Activated B cell treated with CpG ODN at 0.5 μM for 24 hours (primary cell): ENCODE measurements at regions not wholly inside any gene's neighbourhood (a gene's known extent, or its start where the extent isn't known, plus 50 kb on each side); places are given as distances from the start of the nearest gene placed in this dataset.

ENCODE experiments used
- ATAC-seq: fragments of 200-7000 bp; cut with Tn5 transposase; one replicate; pipeline ENCODE4 v1.10.0; 2021; ENCODE audit warnings: low read depth, mild to moderate bottlenecking, moderate library complexity
- CTCF ChIA-PET: fragments of 350-600 bp; sonication (Branson Sonifier 250); formaldehyde crosslinking; loops from one replicate; lab custom pipeline; 2021; ENCODE audit warnings: antibody characterized with exemption; lab: Charles Lee
- POLR2A ChIA-PET: fragments of 350-600 bp; sonication (Branson Sonifier 250); formaldehyde crosslinking; loops from one replicate; lab custom pipeline; 2021; ENCODE audit warnings: antibody characterized with exemption; lab: Charles Lee
- DNase-seq: peaks from one replicate; pipeline ENCODE4 v3.0.0; 2022
- H3K27ac Mint-ChIP-seq: one replicate; pipeline ENCODE4 v1.8.0; 2020; ENCODE audit warnings: mixed read lengths
- H3K27me3 Mint-ChIP-seq: one replicate; pipeline ENCODE4 v1.8.0; 2021; ENCODE audit warnings: mixed read lengths
- H3K36me3 Mint-ChIP-seq: one replicate; pipeline ENCODE4 v1.8.0; 2021; ENCODE audit warnings: low read depth, mixed read lengths
- H3K4me1 Mint-ChIP-seq: one replicate; pipeline ENCODE4 v1.8.0; 2021; ENCODE audit warnings: mixed read lengths
- H3K4me3 Mint-ChIP-seq: one replicate; pipeline ENCODE4 v1.8.0; 2020; ENCODE audit warnings: mild to moderate bottlenecking, mixed read lengths
- H3K9me3 Mint-ChIP-seq: one replicate; pipeline ENCODE4 v1.8.0; 2020; ENCODE audit warnings: mixed read lengths
- intact Hi-C: fragments of 100-400 bp; cut with micrococcal nuclease; formaldehyde crosslinking; loops from one replicate; pipeline ENCODE4 v1.15.1; 2024
- TF ChIP-seq, protein P1 (sequence below): fragments of 200-600 bp; IDR thresholded peaks from one replicate; pipeline ENCODE4 v1.8.0; 2022; ENCODE audit warnings: antibody characterized with exemption, mild to moderate bottlenecking

GRCh38 chr12:114215746-114216145 is 190.2 kb downstream of the TBX5 start:
- ATAC-seq (no peak), DNase-seq (no peak)
- no peak overlapping the region for H3K27ac Mint-ChIP-seq
- no peaks in the 10 kb centered on the region for H3K36me3 Mint-ChIP-seq
- no peak overlapping the region for H3K4me3 Mint-ChIP-seq
- peaks cover 3% of the 10 kb centered on the region for H3K27me3 Mint-ChIP-seq
- peaks cover 3% of the 10 kb centered on the region for H3K9me3 Mint-ChIP-seq
- intact Hi-C loops, result no loop called here
- CTCF ChIA-PET, result no interaction called here
- no peaks in the 10 kb centered on the region for H3K4me1 Mint-ChIP-seq
- POLR2A ChIA-PET, result no interaction called here
- TF ChIP-seq, protein P1, sequence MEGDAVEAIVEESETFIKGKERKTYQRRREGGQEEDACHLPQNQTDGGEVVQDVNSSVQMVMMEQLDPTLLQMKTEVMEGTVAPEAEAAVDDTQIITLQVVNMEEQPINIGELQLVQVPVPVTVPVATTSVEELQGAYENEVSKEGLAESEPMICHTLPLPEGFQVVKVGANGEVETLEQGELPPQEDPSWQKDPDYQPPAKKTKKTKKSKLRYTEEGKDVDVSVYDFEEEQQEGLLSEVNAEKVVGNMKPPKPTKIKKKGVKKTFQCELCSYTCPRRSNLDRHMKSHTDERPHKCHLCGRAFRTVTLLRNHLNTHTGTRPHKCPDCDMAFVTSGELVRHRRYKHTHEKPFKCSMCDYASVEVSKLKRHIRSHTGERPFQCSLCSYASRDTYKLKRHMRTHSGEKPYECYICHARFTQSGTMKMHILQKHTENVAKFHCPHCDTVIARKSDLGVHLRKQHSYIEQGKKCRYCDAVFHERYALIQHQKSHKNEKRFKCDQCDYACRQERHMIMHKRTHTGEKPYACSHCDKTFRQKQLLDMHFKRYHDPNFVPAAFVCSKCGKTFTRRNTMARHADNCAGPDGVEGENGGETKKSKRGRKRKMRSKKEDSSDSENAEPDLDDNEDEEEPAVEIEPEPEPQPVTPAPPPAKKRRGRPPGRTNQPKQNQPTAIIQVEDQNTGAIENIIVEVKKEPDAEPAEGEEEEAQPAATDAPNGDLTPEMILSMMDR, result no peak

DNA sequence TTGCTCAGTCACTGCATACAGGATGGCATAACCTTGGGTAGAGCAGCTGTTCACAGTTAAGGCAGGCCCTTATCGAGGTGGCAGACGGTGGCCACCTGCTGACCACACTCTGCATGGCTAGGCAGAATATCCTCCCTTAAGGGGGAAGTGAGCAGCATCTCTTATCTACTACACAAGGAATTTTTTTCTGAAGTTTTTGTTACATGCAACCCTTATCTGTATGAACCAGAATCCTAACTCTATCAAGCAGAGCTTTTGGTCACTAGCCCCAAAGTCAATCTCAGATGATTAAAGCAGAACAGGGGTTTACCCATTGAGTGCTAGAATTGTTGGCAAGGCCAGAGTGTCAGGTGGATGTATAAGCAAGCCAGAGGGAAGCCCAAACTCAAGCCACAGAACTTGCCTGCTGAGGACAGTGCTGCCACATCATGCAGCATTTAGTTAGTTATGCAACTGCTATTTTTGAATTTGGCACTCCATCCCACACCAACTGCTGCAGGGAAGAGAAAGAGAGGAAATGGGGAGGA is 192.8 kb downstream of the TBX5 start:
- POLR2A ChIA-PET, result no interaction called here
- intact Hi-C loops, result no loop called here
- ATAC-seq, result no peak

DNA sequence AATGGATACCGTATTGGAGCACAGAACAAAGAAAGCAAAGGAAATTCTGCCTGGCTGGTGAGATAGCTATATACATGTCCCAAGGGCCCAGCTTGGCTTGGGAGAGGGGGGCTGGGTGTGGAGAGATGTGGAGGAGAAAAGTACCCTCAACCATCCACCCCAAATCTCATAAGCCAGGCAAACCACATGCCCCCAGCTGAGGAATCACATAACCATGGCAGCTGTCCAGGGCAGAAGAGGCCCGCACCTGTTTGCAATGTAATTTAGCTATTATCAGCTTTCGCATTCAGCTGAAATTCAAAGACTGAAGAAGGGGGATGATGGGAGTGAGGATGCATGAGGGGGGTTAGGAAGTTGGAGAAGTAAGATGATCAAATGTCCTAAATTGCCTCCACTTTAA is 196.1 kb downstream of the TBX5 start:
- intact Hi-C loops, result no loop called here
- Mint-ChIP-seq H3K27me3 (no peaks in the 10 kb centered on the region), H3K36me3 (no peaks in the 10 kb centered on the region), H3K4me1 (no peaks in the 10 kb centered on the region), H3K27ac (no peak overlapping the region), H3K9me3 (no peaks in the 10 kb centered on the region), H3K4me3 (no peak overlapping the region)
- DNase-seq (no peak), ATAC-seq (no peak)
- POLR2A ChIA-PET, result no interaction called here
- TF ChIP-seq, protein P1, result no peak
- CTCF ChIA-PET, result no interaction called here

More for the DNA sequence above, 192.8 kb downstream of the TBX5 start:
- Mint-ChIP-seq H3K36me3 (no peaks in the 10 kb centered on the region), H3K27me3 (no peaks in the 10 kb centered on the region), H3K4me3 (no peak overlapping the region), H3K27ac (no peak overlapping the region), H3K9me3 (no peaks in the 10 kb centered on the region), H3K4me1 (no peaks in the 10 kb centered on the region)
- CTCF ChIA-PET, result no interaction called here
- TF ChIP-seq, protein P1, result no peak
- no peak for DNase-seq

- H3K27ac Mint-ChIP-seq, result no peak overlapping the region
- ChIA-PET CTCF (no interaction called here), POLR2A (no interaction called here)
- ATAC-seq (no peak), DNase-seq (no peak)
- no peak overlapping the region for H3K4me3 Mint-ChIP-seq
- no peaks in the 10 kb centered on the region for H3K4me1 Mint-ChIP-seq
- no peaks in the 10 kb centered on the region for H3K9me3 Mint-ChIP-seq
- intact Hi-C loops, result no loop called here
- no peaks in the 10 kb centered on the region for H3K36me3 Mint-ChIP-seq
- TF ChIP-seq, protein P1, result no peak
- no peaks in the 10 kb centered on the region for H3K27me3 Mint-ChIP-seq
Observed at GRCh38 chr12:114206525-114206924, 199.4 kb downstream of the TBX5 start.

DNA sequence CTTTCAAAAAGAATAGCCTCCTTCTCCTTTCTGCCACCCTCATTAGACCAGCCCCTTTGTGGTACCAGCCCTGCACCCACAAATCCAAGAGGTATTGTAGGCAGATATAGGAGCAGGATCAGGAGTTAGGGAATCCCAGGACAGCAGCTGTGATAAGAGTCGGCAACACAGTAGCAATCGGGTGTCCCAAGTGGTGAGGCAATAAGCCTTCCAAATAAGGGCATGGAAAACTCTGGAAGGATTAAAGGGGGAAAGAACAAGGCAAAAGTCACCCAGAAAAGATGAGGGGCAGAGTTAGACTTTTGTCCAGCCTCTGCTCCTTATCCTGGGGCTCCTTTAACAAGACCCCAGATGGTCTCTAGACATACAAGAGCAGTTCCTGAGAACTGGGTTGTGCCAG is 204.2 kb downstream of the TBX5 start:
- intact Hi-C loops, result no loop called here
- H3K4me1 Mint-ChIP-seq, result no peaks in the 10 kb centered on the region
- H3K27me3 Mint-ChIP-seq, result no peaks in the 10 kb centered on the region
- ATAC-seq (no peak), DNase-seq (no peak)
- no peak overlapping the region for H3K27ac Mint-ChIP-seq
- H3K9me3 Mint-ChIP-seq, result peaks cover 5% of the 10 kb centered on the region
- TF ChIP-seq, protein P1, result no peak
- no peak overlapping the region for H3K4me3 Mint-ChIP-seq
- ChIA-PET CTCF (no interaction called here), POLR2A (no interaction called here)
- H3K36me3 Mint-ChIP-seq, result no peaks in the 10 kb centered on the region
